ENCODE measurements at regions not wholly inside any gene's neighbourhood (a gene's known extent, or its start where the extent isn't known, plus 50 kb on each side); places are given as distances from the start of the nearest gene placed in this dataset.

DNA sequence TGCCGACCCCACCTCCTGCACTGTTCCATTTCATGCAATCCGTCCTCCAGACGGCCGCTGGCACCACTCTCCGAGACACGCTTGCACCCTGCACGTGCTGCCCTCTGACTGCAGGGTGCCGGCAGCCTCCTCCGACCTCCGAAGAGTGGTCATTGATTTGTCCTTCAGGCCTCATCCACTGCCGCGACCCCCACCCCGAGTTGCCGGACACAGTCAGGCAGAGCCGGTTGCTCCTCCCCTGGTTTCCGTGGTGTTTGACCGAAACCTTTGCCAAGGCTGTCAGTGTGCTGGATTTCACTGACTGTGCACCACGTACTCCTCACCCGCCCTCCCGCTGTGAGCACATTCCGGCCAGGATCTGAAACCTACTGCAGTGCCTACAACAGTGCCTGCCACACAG is 156.4 kb upstream of the PDE10A start:
- no peak for DNase-seq

DNA sequence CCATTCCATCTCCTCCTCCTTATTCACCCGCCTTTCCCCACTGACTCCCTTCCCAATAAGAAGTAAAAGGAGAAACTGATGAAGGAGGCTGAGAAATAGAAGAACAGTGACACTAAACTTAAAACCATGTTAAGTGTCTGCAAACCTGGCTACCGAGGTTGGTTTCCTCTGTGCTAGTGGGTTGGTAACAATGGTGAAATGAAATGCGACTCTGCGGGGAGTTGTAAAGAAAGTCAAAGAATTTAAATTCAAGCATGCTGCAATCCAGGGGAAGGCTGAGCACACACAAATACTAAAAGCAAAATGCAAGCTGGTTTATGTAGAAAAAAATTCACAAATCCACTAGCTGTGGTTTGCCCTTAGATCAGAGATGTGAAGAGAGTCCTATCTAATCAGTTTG is 155.2 kb upstream of the PDE10A start:
- DNase-seq = no peak

DNA sequence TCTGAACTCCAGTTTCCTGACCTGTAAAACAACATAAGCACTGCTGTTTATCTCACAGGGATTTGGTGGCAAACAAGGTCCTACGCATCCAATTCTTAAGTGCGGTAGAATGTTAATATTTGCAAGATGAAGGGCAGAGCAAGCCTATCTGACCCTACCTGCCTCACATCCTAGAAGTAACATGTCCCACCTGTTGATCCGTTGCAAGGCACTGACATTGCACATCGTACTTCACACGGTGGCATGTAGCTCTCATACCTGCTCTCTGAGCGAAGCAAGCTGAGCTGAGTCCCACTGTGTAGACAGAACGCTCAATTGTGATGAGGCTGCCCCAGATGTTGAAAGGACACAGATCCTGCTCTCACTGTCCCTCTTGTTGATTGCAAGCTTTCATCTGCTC is 154.7 kb upstream of the PDE10A start:
- no peak for DNase-seq

DNA sequence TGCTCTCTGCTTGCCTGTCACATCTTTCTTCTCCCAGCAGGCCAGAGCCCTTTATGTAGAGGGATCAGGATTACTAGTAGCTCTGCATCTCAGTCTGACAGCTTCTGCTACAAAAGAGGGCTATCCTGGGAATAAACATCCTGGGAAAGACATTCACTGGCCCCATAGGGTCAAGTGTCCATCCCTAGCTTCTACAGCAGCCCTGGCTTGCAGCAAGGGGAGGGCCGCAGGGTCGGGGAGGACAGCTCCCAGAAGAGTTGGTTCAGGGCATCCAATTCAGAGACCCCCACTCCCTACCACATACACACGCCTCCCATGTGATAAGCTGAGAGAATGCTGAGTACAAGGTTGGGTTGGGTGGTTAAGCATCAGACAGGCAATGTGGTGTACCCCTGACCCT is 154.1 kb upstream of the PDE10A start:
- DNase-seq = no peak

DNA sequence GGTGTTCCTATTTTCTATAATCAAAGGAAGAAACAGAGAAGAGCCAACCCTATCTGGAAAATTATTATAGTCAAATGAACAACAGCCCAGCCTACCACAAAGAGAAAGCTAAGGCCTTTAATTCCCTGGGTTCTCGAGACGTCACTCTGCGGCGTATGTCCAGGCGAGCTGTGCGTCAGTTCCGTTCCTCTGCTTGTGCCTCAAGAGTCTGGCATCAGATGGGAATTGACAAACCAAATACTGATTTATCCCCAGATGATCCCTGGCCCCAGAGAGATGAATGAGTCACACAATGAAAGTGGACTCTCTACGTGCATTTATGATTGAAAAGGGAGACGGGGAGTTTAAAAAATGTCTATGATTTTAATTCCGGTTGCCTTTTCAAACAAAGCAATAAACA is 151.6 kb upstream of the PDE10A start:
- no peak for DNase-seq

DNA sequence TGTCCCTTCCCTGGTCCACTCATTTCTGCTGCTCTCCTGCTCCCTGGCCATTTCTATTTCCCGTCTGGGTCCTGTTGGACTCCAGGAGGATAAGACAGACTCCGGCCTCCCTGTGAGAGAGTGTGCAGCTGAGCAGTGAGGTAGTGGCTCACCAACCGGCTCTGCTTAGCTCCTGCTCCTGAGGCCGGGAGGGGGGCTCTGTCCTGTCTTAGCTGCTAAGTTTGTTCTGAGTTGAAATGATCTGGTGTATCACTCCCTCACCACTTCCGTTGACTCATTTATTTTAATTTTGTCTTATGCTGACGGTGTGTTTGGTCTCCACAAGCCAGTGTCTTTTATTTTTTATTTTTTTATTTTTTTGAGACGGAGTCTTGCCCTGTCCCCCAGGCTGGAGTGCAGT is 148.5 kb upstream of the PDE10A start:
- no peak for DNase-seq

DNA sequence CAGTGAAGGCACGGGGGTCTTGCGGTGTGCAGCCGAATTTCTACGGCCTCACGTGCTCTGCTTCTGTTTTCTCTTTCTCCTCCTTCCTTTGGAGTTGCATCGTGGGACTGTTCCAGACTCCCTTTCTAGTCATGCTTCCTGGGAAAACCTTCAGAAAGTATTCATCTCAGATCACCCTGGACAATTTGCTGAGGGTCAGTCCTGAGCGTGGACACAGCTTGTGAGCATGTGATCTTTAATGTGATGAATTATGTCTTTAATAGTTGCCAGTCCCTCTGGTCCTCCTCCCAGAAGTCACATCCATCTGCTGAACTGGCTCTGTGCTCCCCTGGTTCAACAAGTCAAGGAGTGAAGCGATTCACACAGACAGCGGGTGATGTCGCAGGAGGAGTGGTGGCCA is 145.0 kb upstream of the PDE10A start:
- no peak for DNase-seq

DNA sequence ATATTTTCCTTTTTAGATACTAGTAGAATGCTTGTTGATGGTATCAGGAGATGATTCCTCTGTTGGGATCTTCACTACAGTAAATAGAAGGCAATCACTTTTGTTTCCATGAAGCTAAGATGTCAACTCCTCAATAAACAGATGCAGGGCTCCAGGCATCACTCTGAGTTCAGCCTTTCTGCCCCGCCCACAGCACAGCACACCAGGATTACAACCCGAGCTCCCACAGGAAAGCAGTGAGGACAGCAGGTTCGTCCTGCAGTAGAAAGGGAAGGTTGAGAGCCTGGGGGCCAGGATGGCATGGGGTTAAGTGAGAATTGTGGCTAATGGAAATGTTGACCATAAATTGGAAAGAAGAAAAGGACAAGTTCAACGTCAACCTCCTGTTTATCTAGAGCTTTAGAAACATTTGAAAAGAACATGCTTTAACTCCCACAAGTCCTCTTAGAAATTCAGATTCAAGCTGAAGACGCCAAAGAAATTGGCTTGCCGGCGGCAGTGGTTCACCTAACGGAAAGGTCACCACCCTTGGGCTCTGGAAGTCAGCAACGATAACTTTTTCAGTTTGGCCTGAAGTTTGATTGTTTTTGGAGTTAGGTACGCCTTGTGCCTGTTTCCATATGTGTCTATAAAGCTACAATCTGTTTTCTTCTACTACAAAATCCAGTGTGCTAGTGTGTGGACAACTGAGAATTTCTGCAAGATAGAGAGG is 144.4 kb upstream of the PDE10A start:
- DNase-seq = no peak

DNA sequence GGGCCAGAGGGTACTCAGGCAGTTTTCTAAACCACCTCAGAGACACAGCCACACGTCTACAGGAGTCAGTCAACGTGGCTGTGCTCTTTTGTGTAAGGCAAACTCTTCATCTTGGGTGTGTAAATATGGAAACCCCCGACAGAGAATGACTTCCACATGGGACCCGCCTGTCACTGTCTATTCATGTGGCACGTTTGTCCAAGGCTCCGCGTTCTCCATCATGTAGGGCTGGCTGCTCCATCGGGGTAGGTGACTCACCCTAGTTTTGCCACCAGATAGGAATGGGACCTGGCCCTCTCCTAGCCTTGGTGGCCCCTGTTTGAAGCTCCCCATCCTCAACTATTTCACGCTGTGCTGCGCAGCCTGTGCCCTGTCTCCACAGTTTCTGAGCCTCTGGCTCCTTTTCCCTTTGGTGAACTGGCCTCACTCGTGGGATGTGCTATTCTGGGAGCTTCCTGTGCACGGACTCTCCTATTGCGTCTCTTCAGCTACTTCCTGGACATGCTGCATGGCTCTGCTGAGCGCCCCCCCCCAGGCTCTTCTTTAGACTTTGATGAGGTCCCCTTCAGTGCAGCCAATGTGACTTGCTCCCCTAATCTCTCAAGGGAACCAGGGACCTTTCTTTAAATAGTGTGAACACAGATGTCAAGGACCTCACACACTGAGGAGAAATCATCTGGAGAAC is 143.2 kb upstream of the PDE10A start:
- DNase-seq = no peak

DNA sequence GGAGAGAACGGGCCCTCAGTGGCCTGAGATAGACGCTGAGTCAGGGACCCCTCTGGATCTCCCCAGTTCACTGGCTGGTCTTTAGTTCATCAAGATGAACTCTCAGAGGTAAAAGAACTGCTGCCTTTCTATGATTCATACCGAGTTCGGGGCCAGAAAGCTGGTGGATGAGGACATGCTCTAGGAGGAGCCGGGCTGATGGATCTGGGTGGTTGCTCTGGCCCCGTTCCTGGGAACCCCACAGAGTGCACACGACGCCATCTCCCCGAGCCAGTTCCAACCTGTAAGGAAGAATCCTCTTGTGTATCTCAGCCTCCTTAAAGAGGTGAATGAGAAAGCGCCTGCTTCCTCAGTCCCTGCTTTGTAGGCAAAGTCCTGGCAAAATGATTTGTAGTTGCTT is 142.6 kb upstream of the PDE10A start:
- no peak for DNase-seq

DNA sequence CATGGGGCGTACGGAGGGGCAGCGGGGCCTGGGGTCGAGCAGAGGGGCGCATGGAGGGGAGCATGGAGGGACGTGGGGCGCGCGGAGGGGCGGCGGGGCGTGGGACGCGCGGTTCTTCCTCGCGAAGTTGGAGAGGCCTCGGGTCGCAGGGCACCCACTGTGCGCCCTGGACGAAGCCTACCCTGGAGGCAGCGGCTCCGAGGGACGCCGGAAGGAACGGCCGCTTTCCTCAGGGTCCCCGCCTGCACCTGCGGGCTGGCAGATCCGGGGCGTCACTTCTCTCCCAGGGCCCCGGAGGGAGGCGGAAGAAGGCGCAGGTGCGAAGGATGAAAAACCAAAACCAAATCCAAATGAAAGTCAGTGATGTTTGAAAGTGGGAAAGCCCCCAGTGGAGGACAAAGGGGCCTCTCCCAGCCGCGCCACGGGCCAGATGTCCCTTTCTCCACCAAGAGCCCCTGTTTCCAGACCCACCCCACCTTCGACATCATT is 142.1 kb upstream of the PDE10A start:
- no peak for DNase-seq

DNA sequence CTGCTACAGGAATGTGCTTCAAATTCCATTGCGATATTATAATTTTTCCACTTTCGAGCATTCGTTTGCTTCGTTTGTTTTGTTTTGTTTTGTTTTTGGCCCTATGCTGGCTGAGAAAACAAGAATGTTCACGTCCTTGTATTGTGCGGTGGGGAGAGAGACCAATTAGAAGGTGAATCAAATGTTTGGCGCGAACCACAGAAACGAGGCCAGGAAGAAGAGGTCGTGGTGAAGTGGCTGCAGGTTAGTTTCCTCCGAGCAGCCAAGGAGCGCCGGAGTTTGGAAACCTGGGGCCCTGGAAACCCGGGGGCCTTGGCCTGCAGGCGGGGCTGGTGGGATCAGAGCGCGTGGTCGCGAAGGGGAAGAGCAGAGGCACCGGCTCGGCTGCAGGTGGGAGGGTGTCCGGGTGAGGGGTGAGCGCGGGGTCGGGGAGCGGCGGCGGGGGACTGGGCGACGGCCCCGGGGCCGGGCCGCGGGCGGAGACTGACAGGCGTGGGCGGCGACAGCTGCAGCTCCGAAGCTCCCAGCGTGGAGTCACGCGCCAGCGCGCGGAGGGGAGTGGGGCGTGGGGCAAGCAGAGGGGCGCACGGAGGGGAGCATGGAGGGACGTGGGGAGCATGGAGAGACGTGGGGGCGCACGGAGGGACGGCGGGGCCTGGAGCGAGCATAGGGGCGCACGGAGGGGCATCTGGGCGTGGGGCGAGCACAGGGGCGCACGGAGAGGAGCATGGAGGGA is 141.5 kb upstream of the PDE10A start:
- DNase-seq = no peak

DNA sequence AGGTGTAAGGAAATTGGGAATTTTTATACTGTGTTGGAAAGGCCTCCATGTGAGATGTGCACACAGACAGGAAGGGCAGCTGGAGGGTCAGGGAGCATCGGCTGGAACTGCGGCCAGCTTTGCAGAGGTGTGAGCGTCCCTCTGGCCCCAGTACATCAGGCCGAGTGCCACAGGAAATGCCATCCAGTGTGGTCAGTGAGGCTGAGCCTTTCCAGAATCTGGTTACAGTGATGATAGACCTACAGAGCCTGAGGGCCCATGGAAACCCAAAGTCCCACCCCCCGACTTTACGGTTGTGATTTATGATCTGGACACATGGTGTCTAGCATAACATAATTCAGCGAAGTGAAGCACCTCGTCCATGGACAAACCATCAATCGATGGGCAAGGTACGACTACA is 137.3 kb upstream of the PDE10A start:
- DNase-seq = no peak

DNA sequence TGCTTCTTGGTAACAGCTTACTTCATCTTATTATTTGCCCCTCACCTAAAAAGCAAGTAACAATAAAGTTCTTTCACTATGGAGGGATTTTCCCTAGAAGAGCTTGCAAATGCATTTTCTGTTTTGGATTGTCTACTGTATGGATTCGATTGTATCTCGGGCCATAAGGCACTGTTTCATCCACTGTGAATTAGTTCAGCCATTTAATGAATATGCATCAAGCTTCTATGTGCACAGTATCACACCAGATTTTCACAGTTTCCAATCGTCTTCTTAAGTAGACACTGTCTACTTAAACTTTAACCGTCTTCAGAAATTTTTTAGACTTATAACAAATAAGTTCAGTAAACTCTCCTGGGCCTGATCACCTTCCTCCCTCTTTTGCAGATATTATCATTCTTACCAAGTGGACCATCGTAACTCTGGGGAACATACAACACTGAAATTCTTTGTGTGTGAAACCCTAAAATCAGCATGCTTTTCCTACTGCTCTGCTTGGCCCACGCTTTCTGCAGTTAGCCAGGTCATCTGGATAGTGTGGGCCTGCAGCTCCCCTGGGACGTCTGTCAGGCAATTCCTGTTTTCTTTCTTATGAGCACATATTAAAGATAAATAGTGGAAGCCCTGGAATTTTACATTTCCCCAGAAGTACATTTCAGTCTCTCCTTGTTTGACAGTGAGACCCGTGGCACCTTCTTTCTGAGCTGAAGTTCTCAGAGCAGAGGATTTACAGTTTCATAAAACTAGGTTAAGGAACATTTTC is 136.5 kb upstream of the PDE10A start:
- no peak for DNase-seq

DNA sequence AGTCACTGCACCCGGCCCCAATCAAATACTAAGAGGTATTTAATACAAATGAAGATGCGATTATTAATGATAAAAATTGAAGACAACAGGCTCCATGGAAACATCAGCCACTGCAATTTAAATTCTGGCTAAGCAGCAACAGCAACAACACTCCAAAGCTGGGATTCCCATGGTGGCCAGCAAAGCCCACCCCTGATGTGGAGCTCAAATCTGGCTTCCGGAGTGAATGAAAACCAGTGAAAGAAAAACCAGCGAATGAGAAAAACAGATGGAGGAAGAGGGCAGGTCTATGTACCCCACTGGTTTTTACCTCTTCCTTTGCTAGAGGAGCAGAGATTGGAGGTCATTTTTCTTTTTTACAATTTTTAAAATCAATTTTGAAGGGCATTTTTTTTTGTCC is 135.9 kb upstream of the PDE10A start:
- no peak for DNase-seq

DNA sequence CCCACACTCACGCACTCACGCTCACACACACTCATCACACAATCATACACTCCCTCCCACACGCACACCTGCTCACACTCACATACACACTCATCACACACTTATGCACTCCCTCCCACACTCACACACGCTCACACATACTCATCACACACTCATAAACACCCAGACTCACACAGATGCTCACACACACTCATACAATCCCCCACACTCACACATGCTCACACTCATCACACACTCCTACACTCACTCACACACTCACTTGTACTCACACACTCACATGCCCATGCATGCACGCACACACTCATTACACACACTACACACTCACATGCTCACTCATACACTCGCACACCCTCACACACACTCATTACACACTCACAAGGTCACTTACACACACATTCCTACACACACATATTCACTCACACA is 131.1 kb upstream of the PDE10A start:
- DNase-seq = no peak

DNA sequence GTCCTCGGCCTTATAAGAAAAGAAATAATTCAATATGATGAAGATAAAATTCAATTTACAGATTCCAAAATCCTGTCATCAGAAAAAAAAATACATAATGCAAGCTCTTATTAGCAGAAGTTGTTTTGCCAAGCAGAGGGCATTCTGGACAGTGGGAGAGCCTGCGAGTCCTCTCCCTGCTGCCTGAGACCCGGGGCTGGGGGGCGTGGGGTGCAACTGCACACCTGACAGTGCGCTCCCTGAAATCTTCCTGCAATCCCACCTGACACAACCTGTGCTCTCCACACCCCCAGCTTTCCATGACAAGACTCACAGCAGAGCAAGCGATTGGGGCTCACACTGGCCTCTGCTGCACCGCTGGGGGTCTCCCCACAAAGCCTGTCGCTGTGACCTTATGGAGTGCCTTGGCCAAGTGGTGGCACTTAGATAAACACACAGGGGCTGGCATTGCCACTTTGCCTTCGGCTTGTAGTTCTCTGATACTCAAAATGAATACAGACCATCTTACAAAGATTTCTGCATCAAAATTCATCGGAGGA is 130.3 kb upstream of the PDE10A start:
- DNase-seq = no peak

DNA sequence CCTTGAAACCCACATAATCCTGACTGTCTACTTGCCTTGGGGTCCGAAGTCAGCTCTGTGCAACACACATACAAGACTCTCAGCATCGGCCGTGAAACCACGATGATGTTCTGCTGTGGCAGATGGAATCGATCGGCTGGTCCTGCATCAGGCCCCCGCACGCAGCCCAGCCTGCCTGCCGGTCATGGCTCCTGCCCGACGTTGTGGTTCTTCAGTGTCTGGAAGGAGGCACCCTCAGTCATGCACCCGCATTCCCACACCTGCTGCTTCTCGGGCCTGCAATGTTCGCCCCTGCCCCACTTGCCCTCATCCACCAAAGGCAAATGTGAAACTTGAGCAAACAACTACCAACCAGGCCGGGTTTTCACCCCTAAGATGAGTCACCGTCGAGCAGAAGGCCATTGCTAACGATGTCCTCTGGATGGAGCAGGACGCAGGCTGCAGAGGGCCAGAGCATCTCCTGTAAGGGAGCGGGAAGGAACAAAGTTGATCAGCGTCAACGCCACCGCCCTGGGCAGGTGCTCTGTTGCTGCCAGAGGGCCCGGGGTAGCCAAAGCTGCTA is 128.9 kb upstream of the PDE10A start:
- DNase-seq = no peak

DNA sequence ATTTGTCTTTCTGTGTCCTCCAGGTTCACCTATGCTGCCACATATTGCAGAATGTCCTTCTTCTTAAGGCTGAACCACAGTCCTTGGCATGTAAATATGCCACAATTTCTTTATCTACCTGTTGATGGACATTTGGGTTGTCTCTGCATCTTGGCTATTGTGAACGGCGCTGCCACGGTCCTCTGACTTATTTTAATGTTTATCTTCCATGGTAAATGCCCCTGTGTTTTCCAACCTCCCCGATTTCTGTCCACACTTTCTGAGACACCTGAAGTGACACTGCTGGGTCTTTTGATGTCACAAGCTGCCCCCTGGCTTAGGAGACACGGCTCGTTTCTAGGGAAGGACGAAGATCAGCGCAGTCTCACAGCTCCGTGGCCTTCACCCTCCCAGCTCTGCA is 128.3 kb upstream of the PDE10A start:
- no peak for DNase-seq

DNA sequence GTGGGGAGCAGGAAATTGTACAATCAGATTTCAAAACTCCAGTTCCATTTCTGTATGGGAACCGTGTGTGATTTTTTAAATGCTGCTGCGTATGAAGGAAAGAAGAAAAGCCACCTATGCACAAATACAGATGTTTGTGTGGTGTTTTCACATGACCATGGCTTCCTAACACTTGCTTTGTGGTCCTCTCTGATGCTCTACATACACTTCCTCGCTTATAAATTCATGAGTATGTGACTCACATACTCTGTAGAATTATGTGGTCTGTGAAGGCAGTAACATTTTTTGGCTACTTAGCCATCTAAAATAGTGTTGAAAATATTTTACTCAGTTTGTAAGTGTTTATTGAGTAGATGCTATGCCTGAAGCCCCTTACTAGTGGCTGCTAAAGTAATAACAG is 119.8 kb upstream of the PDE10A start:
- DNase-seq = no peak

DNA sequence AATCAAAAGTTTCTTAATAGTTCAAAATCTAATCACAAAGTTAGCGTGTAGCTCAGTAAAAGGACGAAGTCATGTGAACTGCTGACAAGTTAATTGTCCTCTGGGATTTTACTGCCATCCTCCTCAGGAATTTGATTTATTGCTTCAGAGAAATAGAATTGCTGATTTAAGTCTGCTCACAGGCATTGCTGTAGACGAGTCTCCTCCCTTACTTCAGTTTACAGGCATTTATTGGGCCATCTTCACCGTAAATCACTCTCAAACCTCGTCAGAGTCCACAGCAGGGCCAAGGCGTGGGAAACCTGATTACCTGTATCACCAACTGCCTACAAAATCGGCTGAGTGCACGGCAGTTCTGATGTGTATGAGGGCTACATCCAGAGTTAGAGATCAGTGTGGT is 119.1 kb upstream of the PDE10A start:
- no peak for DNase-seq

DNA sequence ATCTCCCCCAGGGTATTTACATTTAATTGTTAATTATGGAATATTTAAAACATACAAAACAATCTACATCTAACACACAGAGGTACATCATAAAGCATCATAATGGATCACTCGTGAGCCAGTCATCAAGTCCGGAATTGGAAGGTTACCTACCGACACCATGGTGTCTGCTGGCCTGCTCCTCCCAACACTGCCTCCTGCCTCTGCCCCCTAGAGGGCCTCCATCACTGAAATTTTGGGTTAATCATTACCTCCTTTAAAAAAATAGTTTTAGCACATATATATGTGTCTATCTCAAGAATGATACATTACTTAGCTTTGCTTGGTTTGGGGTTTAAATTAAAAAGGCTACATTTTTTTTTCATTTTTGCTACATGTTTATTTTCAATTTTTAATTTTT is 114.6 kb upstream of the PDE10A start:
- DNase-seq = no peak

DNA sequence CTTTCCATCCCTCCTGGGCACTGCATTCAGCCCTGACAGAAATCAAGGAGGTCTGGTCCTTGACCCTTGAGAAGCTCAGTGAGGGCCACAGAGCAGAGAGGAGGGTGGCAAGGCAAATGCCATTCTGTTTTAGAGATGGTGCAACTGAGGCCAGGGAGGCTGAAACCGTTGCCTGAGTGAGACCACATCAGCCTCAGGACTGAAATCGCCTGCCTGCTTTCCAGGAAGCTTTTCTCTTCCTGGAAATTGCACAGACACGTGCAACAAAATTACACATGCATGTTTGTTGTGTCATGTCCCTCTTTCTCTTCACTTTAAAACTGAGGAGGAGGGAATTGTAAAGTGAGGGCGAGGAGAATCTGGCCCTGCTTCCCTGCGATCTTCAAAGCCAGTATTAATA is 113.7 kb upstream of the PDE10A start:
- DNase-seq = no peak
